Suppressor macrophage treated with lipopolysaccharide for 1 hour (primary cell): ENCODE measurements at regions not wholly inside any gene's neighbourhood (a gene's known extent, or its start where the extent isn't known, plus 50 kb on each side); places are given as distances from the start of the nearest gene placed in this dataset.
"Not testable (repeated sequence)": the region's sequence is repeated elsewhere in the genome, so short reads cannot be mapped to it uniquely, and the experiment has no call there.

ENCODE experiments used
- DNase-seq, 3 donors: peaks; one replicate each; pipeline ENCODE4 v3.0.0-alpha.2; 2020 to 2022

- DNase-seq, result no peak
These were observed 134.7 kb upstream of the FAM9C start for GRCh38 chrX:13179100-13179499.

DNA sequence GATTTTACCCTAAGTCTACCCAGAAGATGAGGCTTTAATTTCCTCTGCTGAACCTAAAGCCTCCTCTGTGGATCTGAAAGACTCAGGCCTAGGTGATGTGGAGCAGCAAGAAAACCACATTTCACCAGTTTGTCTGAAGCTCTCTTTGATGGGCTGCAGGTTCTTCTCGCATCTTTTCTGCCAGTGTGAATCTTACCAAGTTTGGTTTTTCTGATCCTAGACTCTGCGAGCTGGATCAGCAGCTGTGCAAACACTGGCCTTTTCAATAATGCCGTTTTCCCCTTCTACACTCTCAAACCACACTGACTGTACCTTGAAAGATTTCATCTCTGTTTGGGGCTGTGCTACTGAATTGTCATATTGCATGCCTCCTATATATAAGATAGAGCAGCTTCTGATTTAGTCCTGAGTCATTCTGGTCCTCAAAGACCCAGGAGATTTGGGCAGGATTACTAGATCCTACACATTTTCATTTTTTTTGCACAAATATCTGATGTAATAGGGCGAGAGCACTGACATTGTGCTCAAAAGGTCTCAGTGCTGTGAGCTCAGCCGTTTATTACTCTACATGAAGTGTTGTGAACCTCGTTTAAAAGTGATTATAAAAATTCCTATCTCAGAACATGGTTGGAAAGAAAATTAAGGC lies 133.6 kb upstream of the FAM9C start:
- DNase-seq, result no peak

- DNase-seq, result no peak
These were observed 130.6 kb upstream of the FAM9C start for GRCh38 chrX:13175056-13175455.

DNA sequence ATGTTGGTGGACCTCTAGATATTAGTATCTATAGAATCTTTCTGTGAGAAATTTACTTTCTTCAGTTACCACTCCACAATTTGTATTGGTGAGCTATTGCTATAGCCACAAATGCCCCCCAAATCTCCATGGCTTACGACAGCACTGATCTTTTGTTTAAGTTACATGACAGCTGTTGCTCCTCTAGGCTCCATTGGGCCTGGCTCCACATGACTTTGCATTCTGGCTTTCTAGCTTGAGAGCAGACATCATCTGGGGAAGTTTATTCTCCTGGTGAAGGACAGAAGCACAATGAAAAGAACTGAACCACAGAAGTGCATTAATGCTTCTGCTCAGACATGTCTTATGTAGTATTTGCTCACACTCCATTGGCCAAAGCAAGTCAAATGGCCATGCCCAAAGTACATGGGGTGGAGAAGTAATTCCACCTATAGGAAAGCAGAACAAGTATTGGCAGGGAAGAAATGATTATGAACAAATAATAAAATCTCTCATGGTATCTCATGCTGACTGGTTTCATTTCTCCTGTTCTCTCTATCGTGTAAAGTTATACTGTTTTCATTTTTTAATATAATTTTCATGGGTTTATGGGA lies 126.6 kb upstream of the FAM9C start:
- DNase-seq, result no peak

DNA sequence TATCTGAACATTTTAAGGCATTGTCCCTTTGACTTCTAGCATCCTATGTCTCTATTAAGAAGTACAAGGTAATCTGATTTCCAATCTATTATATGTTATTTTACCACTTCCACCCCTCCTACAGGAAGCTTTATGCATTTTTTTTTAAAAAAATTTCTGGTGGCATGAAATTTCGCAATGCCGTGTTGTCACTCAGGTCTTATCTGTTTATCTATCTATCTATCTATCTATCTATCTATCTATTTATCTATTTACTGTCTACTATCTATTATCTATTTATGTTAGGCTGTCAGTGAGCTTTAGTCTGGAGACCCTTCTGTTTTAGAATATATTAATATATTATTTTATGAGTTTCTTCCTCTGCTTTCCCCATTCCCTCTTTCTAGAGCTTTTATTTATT lies 125.3 kb upstream of the FAM9C start:
- DNase-seq, result no peak

DNA sequence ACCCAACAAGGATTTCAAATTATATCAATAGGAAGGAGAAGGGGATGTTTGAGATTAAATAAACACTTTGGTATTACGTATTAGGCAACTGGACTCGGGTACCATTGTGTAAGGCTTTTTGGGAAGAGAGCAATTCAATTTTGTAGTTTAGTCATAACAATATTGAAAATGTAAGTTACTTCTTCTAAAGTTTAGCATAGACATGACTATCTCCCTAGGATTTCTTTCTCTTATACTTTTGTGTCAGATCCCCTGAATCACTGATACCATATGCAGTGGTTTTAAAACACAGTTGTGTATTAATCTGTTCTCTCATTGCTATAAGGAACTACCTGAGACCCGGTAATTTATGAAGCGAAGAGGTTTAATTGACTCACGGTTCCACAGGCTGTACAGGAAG lies 123.8 kb upstream of the FAM9C start:
- peak in 2 of 3 donors; percentile 48 to 53 for DNase-seq

DNA sequence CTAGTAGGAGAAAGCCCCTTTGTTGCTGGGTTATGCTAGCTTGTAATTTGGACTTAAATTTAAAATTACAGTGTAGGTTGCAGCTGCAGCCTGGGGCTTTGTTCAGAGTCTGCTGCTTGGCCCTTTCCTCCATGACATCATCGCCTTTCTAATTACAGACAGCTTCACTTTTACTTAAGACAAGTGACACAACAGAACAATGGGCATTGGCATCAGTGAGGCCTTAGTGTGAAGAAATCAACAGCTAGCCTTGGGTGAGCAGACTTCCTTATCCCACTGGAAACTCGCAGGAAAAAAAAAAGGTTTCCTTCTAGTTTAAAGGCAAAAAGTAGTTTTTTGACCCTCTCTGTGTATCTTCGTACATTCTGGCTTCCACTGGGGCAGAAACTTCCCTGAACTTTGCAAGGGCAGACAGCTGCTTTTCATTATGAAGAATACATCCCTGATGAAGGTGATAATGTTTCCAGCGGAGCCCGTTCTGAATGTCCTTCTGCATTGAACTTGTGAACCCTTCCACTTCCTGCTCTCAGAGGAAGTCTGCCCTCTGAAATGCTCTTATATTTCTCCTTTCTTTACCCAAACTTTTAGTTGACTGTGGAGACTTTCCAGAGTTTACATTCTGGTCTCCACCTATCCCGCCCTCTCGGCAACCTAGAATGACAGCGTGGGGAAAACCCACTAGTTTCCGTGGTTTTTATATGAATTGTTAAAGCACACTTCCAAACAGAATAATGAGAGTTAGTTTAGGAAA lies 123.2 kb upstream of the FAM9C start:
- peak; percentile 59 to 62 (median 61) for DNase-seq

- DNase-seq, result no peak
These were observed 121.1 kb upstream of the FAM9C start for GRCh38 chrX:13165266-13166189.

- no peak for DNase-seq
These were observed 120.2 kb upstream of the FAM9C start for GRCh38 chrX:13164611-13165010.

DNA sequence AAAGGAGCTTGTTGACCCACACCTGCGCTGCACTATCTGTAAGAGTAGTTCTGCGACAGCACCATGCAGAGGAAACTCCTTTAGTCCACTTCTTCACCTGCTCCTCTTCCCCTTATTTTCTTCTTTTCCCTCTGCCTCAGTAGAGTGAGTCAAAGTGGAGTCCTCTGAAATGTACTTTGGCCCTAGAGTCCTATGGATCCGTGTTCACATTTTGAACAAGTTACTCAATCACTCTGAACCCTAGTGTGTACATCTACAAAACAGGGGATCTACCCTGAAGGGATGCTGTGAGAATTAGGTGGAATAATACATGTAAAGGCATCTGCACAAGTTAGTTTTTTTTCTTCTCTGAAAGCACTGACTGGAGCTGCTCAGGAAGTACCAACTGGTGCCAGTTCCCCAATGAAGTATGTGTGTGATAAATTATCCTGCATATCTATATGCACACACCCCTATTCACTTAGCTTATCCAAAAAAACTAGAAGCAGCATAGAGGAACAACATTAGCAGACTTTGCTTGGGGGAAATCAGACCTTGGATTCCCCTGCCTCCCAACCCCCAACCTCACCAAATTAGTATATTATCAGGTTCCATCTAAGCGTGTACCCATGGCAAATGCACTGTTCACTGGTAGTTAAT lies 118.5 kb upstream of the FAM9C start:
- no peak for DNase-seq

- DNase-seq, result no peak
These were observed 115.5 kb upstream of the FAM9C start for GRCh38 chrX:13159886-13160285.

GRCh38 chrX:13158911-13159310 lies 114.5 kb upstream of the FAM9C start:
- DNase-seq, result no peak

DNA sequence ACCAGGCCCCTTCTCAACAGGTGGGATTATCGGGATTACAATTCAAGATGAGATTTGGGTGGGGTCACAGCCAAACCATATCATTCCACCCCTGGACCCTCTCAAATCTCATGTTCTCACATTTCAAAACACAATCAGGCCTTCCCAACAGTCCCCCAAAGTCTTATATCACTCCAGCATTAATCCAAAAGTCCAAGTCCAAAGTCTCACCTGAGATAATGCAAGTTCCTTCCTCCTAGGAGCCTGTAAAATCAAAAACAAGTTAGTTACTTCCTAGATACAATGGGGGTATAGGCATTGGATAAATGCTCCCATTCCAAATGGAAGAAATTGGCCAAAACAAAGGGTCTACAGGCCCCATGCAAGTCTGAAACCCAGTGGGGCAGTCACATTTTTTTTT lies 111.1 kb upstream of the FAM9C start:
- not testable (repeated sequence) for DNase-seq

- DNase-seq, result peak; percentile 29 to 45 (median 37)
These were observed 109.4 kb upstream of the FAM9C start for GRCh38 chrX:13153796-13154195.

DNA sequence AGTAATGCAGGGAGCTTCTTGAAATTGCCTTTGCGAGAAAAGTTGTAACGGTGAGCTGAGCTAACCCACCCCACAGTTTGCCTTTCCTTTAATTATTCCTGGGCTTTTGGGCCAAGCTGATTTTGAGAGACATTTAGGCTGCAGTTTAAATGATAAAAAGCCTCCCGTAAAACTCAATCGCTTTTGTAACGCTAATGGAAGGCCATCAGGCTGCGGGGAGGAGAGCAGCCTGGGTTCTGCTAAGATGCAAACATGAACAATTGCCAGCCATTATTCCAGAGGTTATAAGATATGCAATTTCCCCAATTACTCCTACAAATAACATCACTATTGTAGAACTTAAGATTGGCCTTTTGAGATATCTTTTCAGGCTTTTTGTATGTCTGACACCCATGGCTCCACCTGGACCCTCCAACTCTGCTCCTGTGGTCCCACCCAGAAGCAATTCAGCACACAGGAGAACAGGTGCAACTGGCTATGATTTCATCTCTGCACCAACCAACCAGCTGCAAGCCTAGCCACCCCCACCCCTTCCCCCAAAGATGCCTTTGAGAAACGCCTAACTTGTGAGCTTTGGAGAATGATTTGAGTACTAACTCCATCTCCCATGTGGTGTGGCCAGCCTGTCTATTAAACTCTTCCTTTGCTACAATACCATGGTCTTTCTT lies 108.2 kb upstream of the FAM9C start:
- DNase-seq, result no peak

GRCh38 chrX:13151828-13152517 lies 107.6 kb upstream of the FAM9C start:
- DNase-seq, result no peak

DNA sequence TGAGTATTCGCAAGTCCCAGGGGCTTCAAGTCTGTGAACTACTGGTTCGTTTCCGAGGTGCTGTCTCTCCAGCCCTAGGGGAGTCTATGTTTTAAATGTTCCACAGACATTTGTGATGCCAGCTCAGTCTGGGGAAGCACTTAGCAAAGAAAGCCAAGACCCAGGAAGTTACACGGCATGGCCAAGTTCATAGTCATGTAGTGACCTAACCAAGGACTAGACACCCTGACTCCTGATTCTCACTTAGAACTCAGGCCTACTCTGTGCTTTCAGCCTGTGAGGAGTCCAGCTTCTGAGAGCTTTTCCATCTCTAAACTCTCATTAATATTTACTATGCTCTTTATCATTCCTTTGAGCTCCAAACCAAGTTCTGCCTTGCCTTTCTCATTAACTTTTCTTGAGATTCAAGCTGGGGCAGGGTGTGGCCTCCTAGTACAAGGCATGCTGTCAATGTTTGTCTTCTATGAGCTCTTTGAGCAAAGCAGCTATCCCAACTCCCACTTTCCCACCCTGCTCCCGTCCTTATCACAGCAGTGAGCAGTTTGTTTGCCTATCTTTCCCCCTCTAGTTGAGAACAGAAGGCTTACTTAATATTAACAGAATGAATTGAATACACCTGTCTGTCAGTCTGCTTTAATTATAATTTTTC lies 105.4 kb upstream of the FAM9C start:
- no peak for DNase-seq

DNA sequence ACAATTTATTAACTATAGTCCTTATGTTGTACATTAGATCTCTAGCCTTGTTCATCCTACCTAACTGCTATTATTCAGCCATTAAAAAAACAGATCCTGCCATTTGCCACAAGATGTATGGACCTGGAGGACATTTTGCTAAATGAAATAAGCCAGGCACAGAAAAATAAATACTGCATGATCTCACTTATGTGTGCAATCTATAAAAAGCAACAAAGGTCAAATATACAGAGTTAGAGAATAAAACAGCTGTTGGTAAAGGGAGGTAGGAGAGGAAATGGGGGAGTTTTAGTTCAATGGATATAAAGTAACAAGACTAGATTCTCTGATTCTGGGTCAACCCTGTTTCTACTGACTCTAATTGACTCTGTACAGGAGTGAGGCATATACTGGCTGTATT lies 103.3 kb upstream of the FAM9C start:
- DNase-seq, result no peak

- DNase-seq, result no peak
These were observed 102.7 kb upstream of the FAM9C start for GRCh38 chrX:13147147-13147546.

DNA sequence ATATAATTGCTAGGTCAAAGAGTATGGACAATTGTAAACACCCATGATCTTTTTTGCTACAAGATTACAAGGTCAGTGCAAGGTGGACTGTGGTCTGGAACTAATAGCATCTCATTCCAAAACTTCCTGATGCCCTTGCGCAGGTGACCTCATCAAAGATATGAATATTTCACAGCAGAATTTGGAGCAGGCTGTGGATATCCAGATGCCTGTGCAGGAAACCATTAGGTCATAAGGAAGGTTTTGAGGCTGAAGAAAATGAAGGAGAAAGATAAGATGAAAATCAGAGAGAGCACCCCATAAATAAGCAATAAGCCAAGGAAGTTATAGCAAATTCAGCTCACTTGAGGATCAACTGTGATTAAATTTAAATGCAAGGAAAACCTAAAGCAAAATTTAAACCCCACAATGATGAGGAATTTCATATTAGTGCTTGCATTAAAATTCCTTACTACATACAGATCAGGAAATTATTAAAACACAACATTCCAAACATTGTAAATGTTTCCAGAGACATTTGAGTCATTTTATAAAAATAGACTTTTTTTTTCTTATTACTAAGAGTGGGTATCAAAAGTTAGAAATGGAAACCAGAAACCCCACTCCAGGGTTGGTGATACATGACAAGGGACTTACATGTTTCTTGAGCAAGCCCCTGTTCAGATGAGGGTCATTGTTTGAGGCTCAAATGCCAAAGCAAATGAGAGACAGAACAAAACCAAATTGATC lies 100.7 kb upstream of the FAM9C start:
- no peak for DNase-seq
